Limb (tissue), 2 donors: ENCODE measurements at regions not wholly inside any gene's neighbourhood (a gene's known extent, or its start where the extent isn't known, plus 50 kb on each side); places are given as distances from the start of the nearest gene placed in this dataset.

Experiments
- DNase-seq, 2 donors: peaks; one replicate each; pipeline ENCODE4 v3.0.0-alpha.2; 2016; ENCODE audit errors: extremely low spot score in 2 of 2

- no peak for DNase-seq
These were observed 315.7 kb upstream of the C11orf87 start for GRCh38 chr11:109106151-109106906.

- no peak for DNase-seq
These were observed 312.8 kb upstream of the C11orf87 start for GRCh38 chr11:109109150-109109549.

GRCh38 chr11:109109571-109110315 is 312.2 kb upstream of the C11orf87 start:
- no peak for DNase-seq

DNA sequence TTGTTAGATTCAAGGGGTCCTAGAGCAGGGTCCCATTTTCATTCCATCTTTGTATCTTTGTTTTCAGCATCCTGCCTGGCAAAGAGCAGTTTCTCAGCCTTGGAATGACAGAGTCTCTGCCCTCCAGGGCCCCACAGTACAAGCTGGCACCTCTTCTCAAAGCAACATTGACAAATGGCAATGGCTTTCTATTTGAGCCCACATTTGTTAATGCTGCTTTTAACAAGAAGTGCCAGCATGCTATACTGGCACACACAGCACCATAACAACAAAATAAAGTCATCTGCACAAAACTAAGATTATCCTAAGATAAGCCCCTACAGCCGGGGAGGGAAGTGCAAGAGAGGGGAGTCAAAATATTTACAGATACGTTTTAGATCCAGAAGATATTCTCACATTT is 309.7 kb upstream of the C11orf87 start:
- no peak for DNase-seq

- peak; percentile 34 to 56 for DNase-seq
These were observed 309.1 kb upstream of the C11orf87 start for GRCh38 chr11:109112821-109113280.

DNA sequence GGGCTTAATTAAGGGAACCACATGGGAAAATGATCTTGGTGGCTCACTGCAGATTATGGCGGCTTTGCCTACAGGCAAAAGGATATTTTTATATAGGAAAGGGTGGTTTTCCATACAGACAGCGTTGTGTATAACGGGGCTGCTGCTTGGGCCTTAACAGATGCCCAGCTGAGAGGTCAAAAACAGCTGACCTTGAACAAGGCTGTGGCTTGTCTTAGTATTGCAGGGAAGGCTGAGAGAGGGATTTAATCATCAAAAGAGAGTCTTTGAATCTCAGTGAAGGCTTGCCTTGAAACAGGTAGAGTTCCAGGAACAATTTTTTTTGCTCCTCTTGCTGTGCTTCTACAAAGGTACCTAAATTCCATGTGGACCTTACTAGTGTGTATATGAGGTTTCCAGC is 301.6 kb upstream of the C11orf87 start:
- no peak for DNase-seq

DNA sequence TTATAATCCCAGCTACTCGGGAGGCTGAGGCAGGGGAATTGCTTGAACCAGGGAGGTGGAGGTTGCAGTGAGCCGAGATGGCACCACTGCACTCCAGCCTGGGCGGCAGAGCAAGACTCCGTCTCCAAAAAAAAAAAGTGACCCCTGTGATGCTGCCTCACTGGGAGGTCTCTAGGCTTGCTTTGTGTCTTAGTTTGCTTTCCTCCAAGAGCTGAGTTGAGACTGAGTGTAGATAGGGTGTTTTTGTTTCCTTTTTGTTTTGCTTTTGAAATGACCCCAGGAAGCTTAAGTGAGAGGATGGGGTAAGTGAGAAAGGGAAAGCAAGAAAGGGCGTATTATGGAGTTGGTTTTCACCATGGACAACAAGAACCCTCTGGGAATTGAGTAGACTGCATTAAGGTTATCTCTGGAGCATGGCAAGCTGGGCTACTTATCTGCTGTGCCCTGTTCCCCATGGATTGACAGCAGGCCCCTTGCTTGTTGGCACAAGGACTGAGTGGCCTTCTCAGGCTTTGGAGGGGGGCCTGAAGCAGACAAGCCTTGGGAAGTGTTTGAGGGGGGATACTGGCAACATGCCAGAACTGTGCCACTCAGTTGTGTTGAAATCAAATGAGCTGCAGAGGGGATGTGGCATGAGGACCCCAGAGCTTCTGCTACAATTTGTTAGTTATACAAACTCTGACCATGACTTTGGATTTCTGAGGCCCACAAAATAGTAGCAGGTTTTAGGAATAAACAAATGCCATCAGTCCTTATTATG is 300.6 kb upstream of the C11orf87 start:
- no peak for DNase-seq

- peak; percentile 15 to 47 for DNase-seq
These were observed 297.9 kb upstream of the C11orf87 start for GRCh38 chr11:109123816-109124787.

GRCh38 chr11:109130910-109131309 is 291.1 kb upstream of the C11orf87 start:
- DNase-seq, result no peak

DNA sequence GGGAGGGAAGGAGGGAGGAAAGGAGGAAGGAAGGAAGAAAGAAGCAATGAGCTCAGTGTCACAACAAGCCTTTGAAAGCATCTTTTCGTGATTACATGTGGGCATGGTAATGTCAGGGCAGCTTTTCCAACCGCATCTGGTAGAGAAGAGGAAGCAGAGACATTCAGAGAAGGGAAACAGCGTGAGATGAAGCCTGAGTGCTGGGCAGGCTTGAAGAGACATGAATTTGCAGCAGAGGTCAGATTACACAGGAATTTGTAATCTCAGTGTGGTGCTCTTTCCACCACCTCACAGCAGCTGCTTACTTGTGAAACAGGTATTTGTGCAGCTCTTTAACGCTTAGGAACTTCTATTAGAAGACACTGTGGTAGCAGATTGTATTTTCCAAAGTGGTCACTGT is 289.5 kb upstream of the C11orf87 start:
- DNase-seq, result no peak

- no peak for DNase-seq
These were observed 288.8 kb upstream of the C11orf87 start for GRCh38 chr11:109133159-109133558.

- DNase-seq, result no peak
These were observed 286.4 kb upstream of the C11orf87 start for GRCh38 chr11:109135627-109136026.

GRCh38 chr11:109138196-109138595 is 283.8 kb upstream of the C11orf87 start:
- DNase-seq, result no peak

DNA sequence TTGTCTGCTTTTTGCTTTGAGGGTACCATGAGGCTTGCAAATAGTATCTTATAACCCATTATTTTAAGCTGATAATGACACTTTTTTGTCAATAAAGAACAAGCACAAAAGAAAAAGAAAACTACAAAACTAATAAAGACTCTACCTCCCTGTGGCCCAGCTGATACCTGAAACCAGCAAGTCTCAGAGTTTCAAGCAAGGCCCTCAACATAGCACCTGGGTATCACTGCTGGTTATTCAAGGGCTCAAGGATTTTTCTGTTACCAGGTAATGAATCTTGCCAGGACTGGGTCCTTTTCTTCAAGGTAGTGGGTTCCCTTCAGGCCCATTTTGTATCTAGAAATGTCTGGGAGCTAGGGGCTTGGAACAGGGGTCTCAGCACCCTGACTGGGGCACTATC is 281.6 kb upstream of the C11orf87 start:
- no peak for DNase-seq

GRCh38 chr11:109140857-109141515 is 281.0 kb upstream of the C11orf87 start:
- DNase-seq, result no peak

GRCh38 chr11:109145287-109145686 is 276.7 kb upstream of the C11orf87 start:
- DNase-seq, result no peak

- no peak for DNase-seq
These were observed 274.3 kb upstream of the C11orf87 start for GRCh38 chr11:109147726-109148125.

GRCh38 chr11:109148669-109149068 is 273.3 kb upstream of the C11orf87 start:
- peak in 1 of 2 donors; percentile 8 for DNase-seq

DNA sequence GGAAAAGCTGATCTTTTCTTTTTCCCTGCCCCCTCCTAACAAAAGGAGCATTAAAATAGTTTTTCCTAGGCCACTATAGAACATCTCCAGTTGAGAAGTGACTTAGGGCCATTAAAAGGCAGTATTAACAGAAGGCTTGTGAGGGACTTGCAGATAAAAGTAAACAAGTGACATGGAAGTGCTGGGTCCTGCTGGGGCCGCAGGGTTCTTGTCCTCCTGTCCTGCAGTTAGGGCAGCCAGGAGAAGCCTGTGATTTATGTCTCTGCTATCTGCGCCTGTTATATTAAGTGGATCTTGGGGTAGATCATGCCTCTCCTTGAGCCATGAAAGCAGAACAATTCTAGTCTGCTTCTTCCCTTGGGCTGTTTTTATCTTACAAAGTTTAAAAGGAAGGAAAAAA is 271.4 kb upstream of the C11orf87 start:
- no peak for DNase-seq

GRCh38 chr11:109153836-109154235 is 268.2 kb upstream of the C11orf87 start:
- no peak for DNase-seq
